ENCODE measurements at regions not wholly inside any gene's neighbourhood (a gene's known extent, or its start where the extent isn't known, plus 50 kb on each side); places are given as distances from the start of the nearest gene placed in this dataset.

GRCh38 chr2:71794611-71795010 lies 341.2 kb downstream of the DYSF start:
- Mint-ChIP-seq H3K27me3 (ENCODE audit: insufficient read depth, low read depth, poor library complexity) (peaks cover 11% of the 10 kb centered on the region), H3K36me3 (ENCODE audit: low read depth) (no peaks in the 10 kb centered on the region), H3K9me3 (no peaks in the 10 kb centered on the region), H3K27ac (no peak overlapping the region), H3K4me1 (peaks cover 5% of the 10 kb centered on the region; the same call in 2 of the 3 replicates), H3K4me3 (no peak overlapping the region)
- no peak overlapping the region for H2AFZ ChIP-seq
- H3K4me3 ChIP-seq = no peak overlapping the region
- TF ChIP-seq ETS1 (IDR thresholded peaks at IDR 0.05) (no peak), ZNF331 (CRISPR knock-in tag; IDR thresholded peaks at IDR 0.05; ENCODE audit: low read depth) (no peak), ZNF462 (CRISPR knock-in tag; IDR thresholded peaks at IDR 0.05) (no peak), REST (IDR thresholded peaks at IDR 0.05; ENCODE audit: unreplicated experiment) (no peak), NANOG (IDR thresholded peaks at IDR 0.05; ENCODE audit: borderline replicate concordance) (no peak), EZH2phosphoT487 (IDR thresholded peaks at IDR 0.05; ENCODE audit: unreplicated experiment) (no peak), STAT1 (IDR thresholded peaks at IDR 0.05; ENCODE audit: unreplicated experiment) (no peak)
- no peaks in the 10 kb centered on the region for H4K20me1 ChIP-seq (replicated peaks; ENCODE audit: insufficient read depth)
- no peak for ATAC-seq
- no peak overlapping the region for H3K27ac ChIP-seq (ENCODE audit: low read depth)
- H3K36me3 ChIP-seq (ENCODE audit: insufficient read depth) = no peaks in the 10 kb centered on the region
- DNase-seq (ENCODE audit: low spot score) = no peak
- no peak overlapping the region for H3K4me2 ChIP-seq
- no peaks in the 10 kb centered on the region for H3K79me2 ChIP-seq (replicated peaks; ENCODE audit: insufficient read depth)
- no peaks in the 10 kb centered on the region; the same call in 1 of the 2 replicates for H3K9me2 ChIP-seq (ENCODE audit: insufficient read depth)
- H3K4me1 ChIP-seq (ENCODE audit: insufficient read depth) = no peaks in the 10 kb centered on the region
- H3K27me3 ChIP-seq (ENCODE audit: insufficient read depth) = no peaks in the 10 kb centered on the region
- H3F3A ChIP-seq (replicated peaks; ENCODE audit: low read depth) = no peaks in the 10 kb centered on the region
